Activated T-helper 2 cell treated with anti-CD3 and anti-CD28 coated beads, Interferon-gamma antibody, Interleukin-2, Interleukin-4, amounts not matched to agents 10 μg/mL and 5 μg/mL and 100 μg/mL, durations not matched to agents 14 hours and 24 hours and 36 hours (primary cell): ENCODE measurements at regions not wholly inside any gene's neighbourhood (a gene's known extent, or its start where the extent isn't known, plus 50 kb on each side); places are given as distances from the start of the nearest gene placed in this dataset.

Experiments used
- DNase-seq: peaks from one replicate; pipeline ENCODE4 v3.0.0; 2021; ENCODE audit warnings: low spot score
- H3K27ac Mint-ChIP-seq: one replicate; pipeline ENCODE4 v1.8.0; 2021; ENCODE audit warnings: mixed read lengths
- H3K27me3 Mint-ChIP-seq: one replicate; pipeline ENCODE4 v1.8.0; 2021; ENCODE audit warnings: low read depth, mixed read lengths
- H3K36me3 Mint-ChIP-seq: one replicate; pipeline ENCODE4 v1.8.0; 2021; ENCODE audit warnings: low read depth, mixed read lengths
- H3K4me1 Mint-ChIP-seq: one replicate; pipeline ENCODE4 v1.8.0; 2021; ENCODE audit warnings: low read depth, mixed read lengths
- H3K4me3 Mint-ChIP-seq: one replicate; pipeline ENCODE4 v1.8.0; 2021; ENCODE audit warnings: low read depth, mild to moderate bottlenecking, moderate library complexity, mixed read lengths
- H3K9me3 Mint-ChIP-seq: one replicate; pipeline ENCODE4 v1.8.0; 2021; ENCODE audit warnings: mixed read lengths
- intact Hi-C: fragments of 100-400 bp; cut with micrococcal nuclease; formaldehyde crosslinking; loops from one replicate; pipeline ENCODE4 v1.15.1; 2023

GRCh38 chr3:106381286-106381938 lies 512.6 kb upstream of the CBLB start:
- intact Hi-C loops, result no loop called here
- DNase-seq, result no peak
- Mint-ChIP-seq H3K9me3 (no peaks in the 10 kb centered on the region), H3K27me3 (no peaks in the 10 kb centered on the region), H3K36me3 (no peaks in the 10 kb centered on the region), H3K4me3 (no peak overlapping the region), H3K4me1 (peaks cover 2% of the 10 kb centered on the region), H3K27ac (no peak overlapping the region)

GRCh38 chr3:106381939-106382335 lies 513.1 kb upstream of the CBLB start:
- no peak overlapping the region for H3K4me3 Mint-ChIP-seq
- no peak for DNase-seq
- H3K27me3 Mint-ChIP-seq, result no peaks in the 10 kb centered on the region
- peaks cover 2% of the 10 kb centered on the region for H3K4me1 Mint-ChIP-seq
- H3K9me3 Mint-ChIP-seq, result no peaks in the 10 kb centered on the region
- H3K27ac Mint-ChIP-seq, result no peak overlapping the region
- H3K36me3 Mint-ChIP-seq, result no peaks in the 10 kb centered on the region
- intact Hi-C loops, result no loop called here

GRCh38 chr3:106386050-106386449 lies 517.2 kb upstream of the CBLB start:
- Mint-ChIP-seq H3K4me3 (no peak overlapping the region), H3K4me1 (peaks cover 6% of the 10 kb centered on the region), H3K27ac (no peak overlapping the region), H3K27me3 (no peaks in the 10 kb centered on the region), H3K36me3 (no peaks in the 10 kb centered on the region), H3K9me3 (no peaks in the 10 kb centered on the region)
- DNase-seq, result no peak
- intact Hi-C loops, result no loop called here

GRCh38 chr3:106392915-106393314 lies 524.1 kb upstream of the CBLB start:
- H3K4me3 Mint-ChIP-seq, result no peak overlapping the region
- no peak overlapping the region for H3K27ac Mint-ChIP-seq
- intact Hi-C loops, result no loop called here
- peaks cover 4% of the 10 kb centered on the region for H3K4me1 Mint-ChIP-seq
- no peaks in the 10 kb centered on the region for H3K27me3 Mint-ChIP-seq
- H3K36me3 Mint-ChIP-seq, result no peaks in the 10 kb centered on the region
- no peaks in the 10 kb centered on the region for H3K9me3 Mint-ChIP-seq
- DNase-seq, result no peak

GRCh38 chr3:106397006-106397405 lies 528.2 kb upstream of the CBLB start:
- Mint-ChIP-seq H3K36me3 (no peaks in the 10 kb centered on the region), H3K4me3 (no peak overlapping the region), H3K27ac (no peak overlapping the region), H3K9me3 (no peaks in the 10 kb centered on the region), H3K27me3 (no peaks in the 10 kb centered on the region), H3K4me1 (peaks cover 5% of the 10 kb centered on the region)
- intact Hi-C loops, result no loop called here
- DNase-seq, result no peak

- intact Hi-C loops, result no loop called here
- Mint-ChIP-seq H3K4me1 (peaks cover 5% of the 10 kb centered on the region), H3K9me3 (no peaks in the 10 kb centered on the region), H3K36me3 (no peaks in the 10 kb centered on the region), H3K4me3 (no peak overlapping the region), H3K27me3 (no peaks in the 10 kb centered on the region), H3K27ac (no peak overlapping the region)
- DNase-seq, result no peak
These were observed 530.2 kb upstream of the CBLB start for GRCh38 chr3:106398891-106399600.

- H3K9me3 Mint-ChIP-seq, result peaks cover under 1% of the 10 kb centered on the region
- no peaks in the 10 kb centered on the region for H3K27me3 Mint-ChIP-seq
- H3K36me3 Mint-ChIP-seq, result no peaks in the 10 kb centered on the region
- no peak overlapping the region for H3K4me3 Mint-ChIP-seq
- no peak overlapping the region for H3K27ac Mint-ChIP-seq
- intact Hi-C loops, result loop anchor here (5.0 kb wide), 1 partner anchor 37 kb away; no protein-coding TSS in a partner anchor
- DNase-seq, result no peak
- H3K4me1 Mint-ChIP-seq, result peaks cover 5% of the 10 kb centered on the region
These were observed 530.9 kb upstream of the CBLB start for GRCh38 chr3:106399761-106400160.

GRCh38 chr3:106401666-106402490 lies 533.1 kb upstream of the CBLB start:
- intact Hi-C loops, result loop anchor here (5.0 kb wide), 1 partner anchor 40 kb away; no protein-coding TSS in a partner anchor
- DNase-seq, result no peak
- H3K27ac Mint-ChIP-seq, result no peak overlapping the region
- peaks cover 5% of the 10 kb centered on the region for H3K9me3 Mint-ChIP-seq
- no peaks in the 10 kb centered on the region for H3K27me3 Mint-ChIP-seq
- no peaks in the 10 kb centered on the region for H3K36me3 Mint-ChIP-seq
- H3K4me1 Mint-ChIP-seq, result peaks cover 5% of the 10 kb centered on the region
- no peak overlapping the region for H3K4me3 Mint-ChIP-seq

- DNase-seq, result no peak
- Mint-ChIP-seq H3K4me1 (peaks cover 9% of the 10 kb centered on the region), H3K27me3 (no peaks in the 10 kb centered on the region), H3K4me3 (no peak overlapping the region), H3K36me3 (no peaks in the 10 kb centered on the region), H3K27ac (no peak overlapping the region), H3K9me3 (peaks cover 5% of the 10 kb centered on the region)
- intact Hi-C loops, result loop anchor here (5.0 kb wide), 1 partner anchor 41 kb away; no protein-coding TSS in a partner anchor
These were observed 534.7 kb upstream of the CBLB start for GRCh38 chr3:106403371-106404145.

GRCh38 chr3:106413683-106414082 lies 544.9 kb upstream of the CBLB start:
- Mint-ChIP-seq H3K4me1 (peaks cover 4% of the 10 kb centered on the region), H3K27me3 (no peaks in the 10 kb centered on the region), H3K36me3 (no peaks in the 10 kb centered on the region), H3K27ac (no peak overlapping the region), H3K9me3 (peaks cover 11% of the 10 kb centered on the region), H3K4me3 (no peak overlapping the region)
- DNase-seq, result no peak
- intact Hi-C loops, result no loop called here

- H3K27ac Mint-ChIP-seq, result no peak overlapping the region
- H3K4me3 Mint-ChIP-seq, result no peak overlapping the region
- no peaks in the 10 kb centered on the region for H3K27me3 Mint-ChIP-seq
- H3K36me3 Mint-ChIP-seq, result peaks cover 14% of the 10 kb centered on the region
- peaks cover 16% of the 10 kb centered on the region for H3K9me3 Mint-ChIP-seq
- intact Hi-C loops, result loop anchor here (10.0 kb wide), 1 partner anchor 206 kb away; no protein-coding TSS in a partner anchor
- no peak for DNase-seq
- peaks cover 31% of the 10 kb centered on the region for H3K4me1 Mint-ChIP-seq
These were observed 551.8 kb upstream of the CBLB start for GRCh38 chr3:106420628-106421027.

GRCh38 chr3:106421426-106421825 lies 552.6 kb upstream of the CBLB start:
- Mint-ChIP-seq H3K9me3 (peaks cover 20% of the 10 kb centered on the region), H3K36me3 (peaks cover 18% of the 10 kb centered on the region), H3K27me3 (no peaks in the 10 kb centered on the region), H3K27ac (no peak overlapping the region), H3K4me1 (peaks cover 37% of the 10 kb centered on the region), H3K4me3 (no peak overlapping the region)
- DNase-seq, result no peak
- intact Hi-C loops, result loop anchor here (10.0 kb wide), 1 partner anchor 207 kb away; no protein-coding TSS in a partner anchor
